HG02610 (cell line): ENCODE measurements at regions not wholly inside any gene's neighbourhood (a gene's known extent, or its start where the extent isn't known, plus 50 kb on each side); places are given as distances from the start of the nearest gene placed in this dataset.
"Not testable (repeated sequence)": the region's sequence is repeated elsewhere in the genome, so short reads cannot be mapped to it uniquely, and the experiment has no call there.

Experiments
- ATAC-seq: cut with Tn5 transposase; IDR thresholded peaks from one replicate; pipeline ENCODE4 v1.9.1; 2021; ENCODE audit warnings: mild to moderate bottlenecking, moderate library complexity; ENCODE audit not compliant: unreplicated experiment

GRCh38 chr7:26958834-26959233 is 94.4 kb upstream of the SKAP2 start:
- no peak for ATAC-seq

- ATAC-seq: no peak
Observed at GRCh38 chr7:26955516-26955915, 91.1 kb upstream of the SKAP2 start.

- no peak for ATAC-seq
Observed at GRCh38 chr7:26954951-26955350, 90.6 kb upstream of the SKAP2 start.

- ATAC-seq: no peak
Observed at GRCh38 chr7:26951407-26951950, 87.1 kb upstream of the SKAP2 start.

- no peak for ATAC-seq
Observed at GRCh38 chr7:26950889-26951288, 86.5 kb upstream of the SKAP2 start.

GRCh38 chr7:26949319-26949718 is 84.9 kb upstream of the SKAP2 start:
- ATAC-seq: no peak

- ATAC-seq: no peak
Observed at GRCh38 chr7:26948617-26949118, 84.3 kb upstream of the SKAP2 start.

GRCh38 chr7:26944501-26945358 is 80.3 kb upstream of the SKAP2 start:
- ATAC-seq: no peak

GRCh38 chr7:26937939-26938623 is 73.7 kb upstream of the SKAP2 start:
- ATAC-seq: no peak

GRCh38 chr7:26937306-26937705 is 72.9 kb upstream of the SKAP2 start:
- ATAC-seq: no peak

GRCh38 chr7:26932616-26933015 is 68.2 kb upstream of the SKAP2 start:
- ATAC-seq: not testable (repeated sequence)

- no peak for ATAC-seq
Observed at GRCh38 chr7:26930845-26931244, 66.5 kb upstream of the SKAP2 start.

GRCh38 chr7:26930201-26930600 is 65.8 kb upstream of the SKAP2 start:
- ATAC-seq: no peak

- no peak for ATAC-seq
Observed at GRCh38 chr7:26928703-26929347, 64.4 kb upstream of the SKAP2 start.

- ATAC-seq: no peak
Observed at GRCh38 chr7:26925768-26926167, 61.4 kb upstream of the SKAP2 start.

GRCh38 chr7:26924149-26924767 is 59.9 kb upstream of the SKAP2 start:
- ATAC-seq: no peak

GRCh38 chr7:26919906-26920493 is 55.6 kb upstream of the SKAP2 start:
- ATAC-seq: no peak

- no peak for ATAC-seq
Observed at GRCh38 chr7:26918241-26918640, 53.9 kb upstream of the SKAP2 start.

- no peak for ATAC-seq
Observed at GRCh38 chr7:26916779-26917320, 52.5 kb upstream of the SKAP2 start.

GRCh38 chr7:26916336-26916735 is 51.9 kb upstream of the SKAP2 start:
- ATAC-seq: no peak
